HG02840 (cell line): ENCODE measurements at regions not wholly inside any gene's neighbourhood (a gene's known extent, or its start where the extent isn't known, plus 50 kb on each side); places are given as distances from the start of the nearest gene placed in this dataset.

Experiments used
- ATAC-seq: cut with Tn5 transposase; IDR thresholded peaks from one replicate; pipeline ENCODE4 v1.9.1; 2021; ENCODE audit warnings: mild to moderate bottlenecking, moderate library complexity, moderate number of reproducible peaks; ENCODE audit not compliant: unreplicated experiment, low FRiP score

DNA sequence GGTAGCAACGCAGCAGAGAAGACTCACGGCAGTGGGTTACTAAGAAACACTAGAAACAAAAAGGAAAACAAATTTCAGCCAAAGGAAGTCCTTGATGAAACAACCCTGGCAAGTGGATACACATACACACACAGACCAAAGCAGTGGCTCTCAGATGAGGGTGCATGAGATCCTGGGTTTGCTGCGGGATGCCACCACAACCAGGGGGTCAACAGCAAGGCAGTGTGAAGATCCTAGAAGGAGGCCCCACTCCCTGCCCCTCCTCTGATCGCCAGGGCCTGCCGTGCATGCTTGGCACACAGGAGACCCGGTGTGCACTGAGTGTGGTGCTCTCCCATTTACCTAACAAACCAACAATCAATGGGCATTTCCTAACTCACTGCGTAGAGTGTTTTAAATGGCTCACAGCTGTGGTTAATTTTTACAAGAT lies 252.3 kb upstream of the KLF14 start:
- ATAC-seq = no peak

DNA sequence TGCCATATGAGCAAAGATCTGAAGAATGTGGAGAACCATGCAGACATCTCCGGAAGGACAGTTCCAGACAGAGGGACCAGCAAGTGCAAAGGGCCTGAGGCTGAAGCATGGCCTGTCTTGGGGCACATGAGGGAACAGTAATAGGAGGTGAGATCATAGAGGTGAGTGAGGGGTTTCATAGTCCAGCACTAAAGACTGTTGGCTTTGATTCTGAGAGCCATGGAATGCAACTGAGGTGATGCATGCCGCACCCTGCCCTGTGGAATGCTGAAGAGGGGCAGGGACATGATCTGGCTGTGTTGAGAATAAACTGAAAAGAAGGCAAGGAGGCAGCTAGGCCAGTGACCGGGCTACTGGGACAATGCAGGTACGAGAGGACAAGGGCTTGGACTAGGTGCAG lies 253.1 kb upstream of the KLF14 start:
- no peak for ATAC-seq

DNA sequence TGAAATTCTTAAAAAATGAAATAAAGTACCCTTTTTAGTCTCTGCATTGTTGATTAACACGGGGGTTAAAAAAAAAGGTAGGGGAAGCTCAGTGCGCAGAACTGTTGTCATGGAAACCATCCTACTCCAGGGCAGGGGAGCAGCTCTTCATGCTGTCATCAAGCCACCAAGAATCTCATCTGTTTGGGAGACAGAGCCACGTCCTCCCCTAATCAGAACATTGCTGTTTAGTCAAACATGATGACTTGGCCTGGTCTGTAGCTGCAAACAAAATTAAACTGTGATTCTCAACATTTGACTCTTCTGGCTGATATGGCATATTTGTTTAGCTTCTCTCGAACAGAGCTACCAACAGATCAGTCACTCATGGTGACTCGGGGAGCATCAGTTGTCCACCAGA lies 254.4 kb upstream of the KLF14 start:
- no peak for ATAC-seq

DNA sequence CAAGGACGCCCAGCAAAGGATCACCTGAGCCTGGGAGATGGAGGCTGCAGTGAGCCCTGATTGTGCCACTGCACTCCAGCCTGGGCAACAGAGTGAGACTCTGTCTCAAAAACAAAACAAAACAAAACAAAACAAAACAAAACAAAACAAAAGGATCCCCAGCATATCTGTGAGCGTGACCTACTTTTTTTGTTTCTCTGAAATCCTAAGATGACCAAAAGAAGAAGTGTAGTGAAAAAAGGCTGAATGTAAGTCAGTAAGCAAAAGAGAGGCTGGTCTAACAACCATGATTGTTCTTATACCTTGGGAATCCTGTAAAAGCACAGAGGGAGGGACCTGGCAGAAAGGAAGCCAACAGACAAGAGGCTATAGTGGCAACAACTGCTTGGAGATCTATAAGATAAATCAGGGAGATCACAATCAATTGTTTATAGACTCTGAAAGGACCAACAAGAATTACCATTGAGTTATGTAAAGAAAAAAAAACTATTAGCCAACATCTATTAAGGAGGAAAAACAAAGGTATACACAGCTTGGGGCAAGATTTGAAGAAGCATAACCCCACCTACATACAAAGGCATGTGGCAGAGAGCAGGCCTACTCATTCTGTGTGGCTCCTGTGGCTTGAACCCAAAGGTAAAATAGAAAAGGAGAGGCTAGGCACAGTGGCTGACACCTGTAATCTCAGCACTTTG lies 255.2 kb upstream of the KLF14 start:
- no peak for ATAC-seq

DNA sequence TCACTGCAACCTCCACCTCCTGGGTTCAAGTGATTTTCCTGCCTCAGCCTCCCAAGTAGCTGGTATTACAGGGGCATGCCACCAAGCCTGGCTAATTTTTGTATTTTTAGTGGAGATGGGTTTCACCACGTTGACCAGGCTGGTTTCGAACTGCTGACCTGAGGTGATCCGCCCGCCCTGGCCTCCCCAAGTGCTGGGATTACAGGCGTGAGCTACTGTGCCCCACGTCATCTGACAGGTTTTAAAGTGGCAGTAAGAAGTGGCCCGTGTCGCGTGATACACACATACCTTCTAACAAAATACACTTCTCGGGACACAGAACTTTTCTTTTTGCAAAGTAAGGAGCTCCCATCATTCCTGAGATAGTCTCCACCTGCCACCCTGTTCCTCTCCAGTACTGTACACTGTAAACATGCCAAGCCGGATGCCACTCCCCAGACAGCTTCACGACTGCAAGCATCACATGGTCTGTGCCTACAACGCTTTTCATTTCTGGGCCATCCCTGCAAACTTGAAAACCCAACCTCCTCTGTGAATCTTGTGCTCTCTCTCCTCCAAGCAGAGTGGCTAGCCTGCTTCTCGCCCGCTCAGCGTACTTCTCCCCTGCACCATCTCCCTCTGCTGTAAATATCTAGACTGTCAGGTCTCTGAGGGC lies 256.3 kb upstream of the KLF14 start:
- ATAC-seq = no peak

DNA sequence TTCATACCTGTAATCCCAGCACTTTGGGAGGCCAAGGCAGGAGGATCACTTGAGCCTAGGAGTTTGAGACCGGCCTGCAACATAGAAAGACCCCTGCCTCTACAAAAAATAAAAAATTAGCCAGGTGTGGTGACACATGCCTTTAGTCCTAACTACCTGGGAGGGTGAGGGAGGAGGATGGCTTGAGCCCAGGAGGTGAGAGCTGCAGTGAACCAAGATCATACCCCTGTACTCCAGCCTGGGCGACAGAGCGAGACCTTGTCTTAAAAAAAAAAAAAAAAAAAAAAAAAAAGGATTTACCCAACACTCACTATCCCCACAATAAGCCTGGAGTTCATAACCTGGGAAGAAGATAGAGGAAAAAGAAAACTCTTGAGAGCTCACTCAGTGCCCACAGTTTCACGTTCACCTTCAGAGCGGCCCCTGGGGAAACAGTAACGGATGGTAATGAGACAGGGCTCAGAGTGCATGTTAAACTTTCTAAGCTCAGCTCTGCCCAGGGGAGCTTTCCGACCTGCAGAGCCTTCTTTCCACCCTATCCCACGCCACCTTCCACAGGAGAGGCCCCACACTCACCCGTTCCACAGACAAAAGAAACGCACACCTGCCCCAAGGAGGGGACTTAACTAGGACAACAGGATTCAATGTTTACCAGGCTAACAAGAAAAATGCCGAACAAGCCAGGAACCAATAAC lies 259.8 kb upstream of the KLF14 start:
- no peak for ATAC-seq

DNA sequence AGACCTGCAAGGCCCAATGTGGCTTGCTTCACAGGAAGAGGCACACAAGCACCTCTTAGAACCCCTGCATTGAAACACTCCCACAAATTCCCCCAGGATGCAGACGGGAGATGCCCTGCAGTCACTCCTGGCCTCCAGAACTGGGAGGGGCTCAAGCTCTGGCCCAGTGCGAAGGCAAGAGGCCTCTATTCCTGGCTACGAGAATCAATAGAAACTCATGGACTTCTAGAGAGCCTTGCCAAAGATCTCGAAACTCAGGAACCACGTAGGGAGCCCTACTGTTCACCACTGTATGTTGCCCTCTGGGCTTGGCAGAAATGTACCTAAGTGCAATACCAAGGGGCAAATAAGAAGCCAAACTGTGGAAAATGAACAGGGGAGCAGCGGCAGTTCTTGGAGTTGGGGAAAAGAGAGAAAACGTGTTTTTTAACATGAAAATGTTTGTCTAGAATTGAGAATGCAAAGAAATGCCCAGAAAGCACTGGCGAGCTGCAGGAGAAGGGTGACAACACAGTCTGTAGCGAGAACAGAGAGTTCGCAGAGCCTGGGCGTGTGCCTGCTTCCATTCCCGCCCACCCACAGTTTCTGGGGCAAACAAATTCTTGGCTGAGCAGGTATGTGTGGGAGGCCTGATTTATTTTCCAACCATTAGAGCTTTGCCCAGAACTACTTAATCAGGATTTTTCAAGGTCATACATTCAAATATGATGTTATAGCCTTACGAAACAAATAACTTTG lies 260.5 kb upstream of the KLF14 start:
- ATAC-seq = no peak

DNA sequence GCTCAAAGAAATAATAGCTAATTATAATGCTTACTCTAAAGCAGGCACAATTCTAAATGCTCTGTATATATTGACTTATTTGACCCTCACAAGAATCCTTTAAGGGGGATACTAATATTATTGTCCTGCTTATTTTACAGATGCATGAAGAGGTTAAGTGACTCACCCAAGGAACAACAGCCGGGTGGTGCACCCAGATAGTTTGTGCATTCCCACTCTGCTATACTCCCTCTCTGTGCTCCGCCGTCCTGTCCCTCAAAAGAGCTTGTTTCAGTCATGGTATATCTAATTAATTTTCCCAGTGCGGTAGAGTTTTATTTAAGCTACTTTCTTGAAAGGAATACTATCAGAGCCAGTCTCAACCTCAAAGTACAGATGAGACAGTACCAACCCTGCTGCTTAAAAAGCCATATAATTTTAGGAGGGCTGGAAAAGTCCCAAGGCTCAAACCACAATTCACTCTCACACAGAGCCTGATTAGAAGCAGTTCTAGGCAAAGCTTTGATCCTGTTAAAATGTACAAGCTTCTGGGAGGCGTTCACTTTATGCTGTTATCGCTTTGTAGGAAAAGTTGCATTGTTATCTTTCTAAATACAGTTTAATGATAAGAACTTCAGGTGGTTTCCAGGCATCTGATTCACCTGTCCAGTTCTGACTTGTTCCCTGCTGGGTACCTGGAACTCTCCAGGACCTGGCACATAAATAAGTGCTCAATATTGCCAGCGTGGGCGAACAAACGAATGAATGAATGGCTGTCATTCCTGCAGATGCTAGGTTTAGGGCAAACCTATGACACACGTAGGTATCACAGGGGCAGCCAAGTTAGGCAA lies 261.5 kb upstream of the KLF14 start:
- ATAC-seq = no peak

DNA sequence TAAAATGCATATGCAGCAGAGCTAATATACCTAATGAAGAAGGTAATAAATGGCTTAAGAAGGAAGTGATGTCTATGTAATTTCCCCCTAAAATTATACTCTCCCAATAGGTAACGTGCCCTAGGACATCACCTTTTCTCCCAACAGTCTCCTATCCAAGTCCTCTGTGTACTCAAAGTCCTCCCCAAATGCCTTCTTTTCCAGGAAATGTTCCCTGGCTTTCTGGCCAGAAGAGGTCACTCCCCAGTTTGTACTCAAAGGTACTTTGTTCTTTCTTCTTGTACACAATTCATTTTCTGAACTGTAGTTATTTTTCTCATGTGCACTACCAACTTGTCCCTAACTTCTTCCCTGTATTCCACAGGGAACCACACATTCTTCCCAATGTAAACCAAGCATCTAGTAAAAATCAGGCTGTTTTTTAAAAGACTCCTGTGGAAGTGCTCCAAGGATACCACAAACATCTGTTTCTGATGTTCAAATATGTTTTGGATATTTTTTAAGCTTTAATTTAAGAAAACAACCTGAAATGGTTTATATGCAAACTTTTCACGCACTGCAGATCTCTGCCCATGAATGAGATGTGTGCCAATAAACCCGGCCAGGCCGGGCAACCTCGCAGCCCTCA lies 262.3 kb upstream of the KLF14 start:
- no peak for ATAC-seq

DNA sequence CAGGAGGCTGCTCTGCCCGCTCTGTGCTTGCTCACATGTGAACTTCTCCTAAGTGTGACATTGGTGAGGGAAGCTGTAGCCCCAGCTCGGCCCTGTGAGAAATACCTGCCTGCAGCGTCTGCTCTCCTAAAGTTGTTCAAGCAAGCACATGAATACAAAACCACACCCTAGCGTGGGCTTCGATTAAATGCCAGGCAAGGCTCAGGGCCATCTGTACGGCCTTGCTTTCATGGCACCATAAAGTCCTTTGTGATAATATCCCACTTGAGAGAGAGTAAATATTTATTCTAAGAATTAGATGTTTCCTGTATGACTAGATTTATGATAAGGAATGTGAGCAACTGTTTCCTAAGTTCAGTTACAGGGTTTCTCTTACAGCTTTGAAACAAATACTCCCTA lies 262.8 kb upstream of the KLF14 start:
- no peak for ATAC-seq

DNA sequence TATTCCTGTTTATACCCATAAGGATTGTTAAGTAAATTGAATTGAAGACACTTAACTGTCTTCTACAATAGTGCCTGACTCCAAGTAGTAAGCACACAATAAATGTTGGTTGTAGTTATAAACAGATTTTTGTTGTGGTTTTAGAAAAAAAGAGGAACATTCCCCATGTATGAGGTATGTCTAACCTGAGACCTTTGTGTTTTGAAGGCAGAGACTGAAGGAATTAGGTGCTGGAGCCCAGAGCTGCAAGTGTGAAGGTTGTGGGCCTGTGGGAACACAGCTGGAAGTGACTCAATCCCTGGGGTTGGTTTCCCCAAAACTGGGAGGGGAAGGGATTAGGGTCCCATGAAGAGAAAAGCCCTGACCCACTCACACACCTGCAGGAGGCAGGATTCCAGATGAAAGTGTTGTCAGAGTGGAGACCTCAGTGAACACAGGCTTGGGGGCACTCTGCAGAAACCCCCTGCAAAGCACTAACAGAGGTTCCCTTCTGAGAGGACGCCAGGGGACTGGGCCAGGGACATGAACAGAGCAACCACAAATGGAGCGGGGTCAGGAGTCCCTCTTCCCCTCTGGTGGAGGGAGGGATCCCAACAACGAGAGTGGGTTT lies 265.1 kb upstream of the KLF14 start:
- ATAC-seq = no peak

DNA sequence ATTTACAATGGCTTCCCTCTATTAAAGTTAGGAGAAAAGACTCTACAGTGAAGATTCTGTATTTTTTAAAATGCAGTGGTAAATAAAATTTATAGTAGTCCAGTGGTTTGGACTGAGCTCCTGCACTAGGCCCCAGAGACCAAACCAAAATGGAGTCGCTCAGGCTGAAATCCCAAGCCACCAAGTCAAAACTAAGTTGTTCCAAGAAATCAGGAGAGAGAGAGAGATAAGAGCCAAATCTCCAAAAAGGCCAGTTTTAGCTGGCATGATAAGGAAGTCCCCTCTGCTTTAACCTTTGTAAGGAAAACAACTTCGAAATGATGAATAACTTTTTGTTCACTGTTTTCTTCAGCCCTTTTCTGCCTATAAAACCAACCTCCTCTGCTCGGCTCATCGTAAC lies 265.9 kb upstream of the KLF14 start:
- ATAC-seq = no peak

DNA sequence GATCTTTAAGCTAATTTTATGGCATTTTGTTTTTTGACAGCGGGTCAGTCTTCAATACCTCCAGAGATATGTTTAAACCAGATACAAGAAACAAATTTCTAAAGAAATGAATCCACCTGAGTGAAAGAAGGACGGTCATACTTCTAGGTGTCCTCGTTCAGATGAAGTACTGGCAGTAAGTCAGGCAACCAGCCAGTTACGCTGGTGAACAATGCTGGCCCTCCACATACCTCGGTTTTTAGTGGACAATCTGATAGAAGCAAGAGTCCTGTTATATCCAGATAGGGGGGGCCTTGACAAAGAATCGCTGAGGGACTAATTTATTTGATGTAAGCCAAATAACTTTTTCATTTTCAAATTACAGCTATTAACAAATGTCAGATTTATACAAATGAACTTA lies 266.4 kb upstream of the KLF14 start:
- no peak for ATAC-seq

DNA sequence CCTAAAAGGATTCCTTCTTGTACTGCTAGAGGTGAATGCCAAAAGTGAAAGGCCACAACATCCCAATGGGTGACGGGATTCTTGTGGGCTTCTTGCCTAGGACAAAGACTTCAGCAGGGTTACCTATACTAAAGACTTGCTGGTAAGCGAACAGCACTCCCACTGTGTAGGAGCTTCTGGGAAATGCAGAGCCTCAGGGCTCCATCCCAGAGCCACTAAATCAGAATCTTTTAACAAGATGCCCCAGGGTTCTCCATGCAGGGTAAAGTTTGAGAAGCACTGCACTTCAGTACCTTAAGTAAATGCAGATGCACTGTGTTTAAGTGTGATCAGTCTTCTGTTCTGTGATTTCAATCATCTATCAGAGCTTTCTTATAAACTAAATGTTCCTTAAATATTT lies 266.9 kb upstream of the KLF14 start:
- ATAC-seq = no peak

DNA sequence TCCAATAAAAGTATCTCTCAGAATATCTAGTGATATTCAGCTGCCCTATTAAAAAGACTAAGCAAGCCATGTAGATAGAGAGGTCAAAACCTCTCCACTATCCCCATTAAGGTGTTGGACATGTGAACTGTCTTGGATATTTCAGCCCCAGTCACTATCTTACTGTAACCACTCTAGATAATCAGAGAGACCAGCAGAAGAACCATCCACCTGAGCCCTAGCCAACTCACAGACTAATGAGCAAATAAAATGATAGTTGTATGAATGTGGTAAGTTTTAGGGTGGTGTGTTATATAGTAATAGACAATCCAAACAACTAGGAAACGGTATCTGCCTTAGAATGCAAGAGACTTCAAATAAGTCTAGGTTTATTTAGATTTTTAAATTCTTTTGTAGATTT lies 268.6 kb upstream of the KLF14 start:
- no peak for ATAC-seq

DNA sequence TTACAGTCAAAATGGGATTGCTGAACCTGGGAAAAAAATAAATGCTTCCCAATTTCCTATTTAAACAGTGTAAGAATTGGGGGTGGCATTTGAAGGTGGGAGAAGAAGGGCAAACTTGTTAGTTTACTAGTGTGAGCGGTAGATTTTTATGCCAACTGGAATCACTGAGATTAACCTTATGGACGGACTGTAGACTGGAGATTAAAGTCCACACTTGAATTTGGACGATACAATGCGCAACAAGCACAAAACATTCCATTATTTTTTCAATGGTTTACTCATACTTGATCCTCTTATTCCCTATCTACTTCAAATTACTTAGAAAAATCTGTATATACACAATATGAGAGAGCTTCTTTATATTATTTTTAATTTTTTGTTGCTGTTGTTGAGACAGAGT lies 269.6 kb upstream of the KLF14 start:
- no peak for ATAC-seq

DNA sequence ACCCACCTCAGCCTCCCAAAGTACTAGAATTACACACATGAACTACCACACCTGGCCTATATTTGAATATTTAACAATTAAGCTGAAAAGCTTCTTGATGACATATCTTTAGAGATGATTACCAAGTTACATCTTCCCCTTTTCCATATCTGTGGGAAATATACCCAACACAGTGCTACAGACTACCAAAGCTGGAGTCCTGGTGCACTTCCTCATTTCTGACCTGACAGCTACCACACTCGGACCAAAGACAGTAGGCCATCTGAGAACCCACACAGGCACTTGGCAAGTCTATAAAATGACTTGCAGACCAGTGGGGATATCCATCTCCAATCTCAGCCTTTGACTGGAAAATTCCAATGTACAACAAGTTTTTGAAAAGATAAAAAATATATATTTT lies 270.4 kb upstream of the KLF14 start:
- no peak for ATAC-seq

DNA sequence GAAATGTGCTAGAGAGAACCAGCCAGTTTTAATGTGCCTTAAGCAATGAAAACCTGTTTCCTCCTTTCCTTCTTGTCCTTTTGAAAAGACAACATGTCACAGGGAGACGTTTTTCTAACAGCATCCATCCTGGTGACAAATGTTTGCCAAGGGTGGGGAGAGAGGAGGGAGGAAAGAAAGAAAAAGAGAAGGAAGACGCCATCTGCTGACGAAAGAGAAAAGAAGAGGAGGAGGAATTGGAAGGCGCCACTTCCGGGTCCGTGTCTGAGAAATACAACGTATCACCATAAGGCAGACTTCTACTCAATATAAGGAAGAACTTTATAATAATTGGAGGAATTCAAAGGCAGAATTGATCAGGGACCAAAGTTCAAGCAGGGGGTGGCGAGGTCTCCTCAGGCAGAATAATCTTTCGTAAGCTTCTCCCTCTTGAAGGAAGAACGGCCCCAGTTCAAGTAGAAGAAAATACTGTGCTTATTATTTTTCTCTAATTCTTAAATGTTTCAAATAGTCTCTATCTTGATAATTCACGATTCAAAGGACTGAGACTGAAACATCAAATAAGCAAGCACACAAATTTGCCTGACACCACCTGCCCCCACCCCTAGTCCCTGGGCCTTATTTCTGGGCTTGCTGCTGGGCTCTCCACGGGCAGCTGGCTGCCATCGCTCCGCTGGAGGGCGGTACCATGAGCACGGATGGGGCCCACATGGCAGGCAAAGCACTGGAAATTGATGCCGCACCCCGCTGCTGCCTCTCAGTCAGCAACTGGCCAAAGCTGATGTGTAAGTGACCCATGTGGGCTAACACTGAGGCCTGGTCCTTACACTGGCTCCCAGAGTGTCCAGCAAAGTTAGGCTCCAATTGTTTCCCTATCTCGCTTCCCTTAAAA lies 273.7 kb upstream of the KLF14 start:
- no peak for ATAC-seq
